Adrenal gland (tissue), 9 donors: ENCODE measurements at regions not wholly inside any gene's neighbourhood (a gene's known extent, or its start where the extent isn't known, plus 50 kb on each side); places are given as distances from the start of the nearest gene placed in this dataset.

ENCODE experiments used
- DNase-seq, 7 donors: peaks; one replicate each; pipeline ENCODE4 v3.0.0-alpha.2; 2019 to 2020
- H3K27ac ChIP-seq, 5 donors: fragments of 200-600 bp; sonication (generic) in 4 of 5; 1 replicate in 3 of 5; 2 replicates in 2 of 5; pipeline versions ENCODE4 v1.5.1 to v1.8.0; 2016 to 2020; ENCODE audit warnings: mild to moderate bottlenecking in 1 of 5
- H3K27me3 ChIP-seq: fragments of 200-600 bp; 2 replicates; pipeline ENCODE4 v1.8.0; 2021
- H3K36me3 ChIP-seq, 2 donors: fragments of 200-600 bp; replicated peaks in 1 of 2; 1 replicate in 1 of 2; 2 replicates in 1 of 2; pipeline versions ENCODE4 v1.5.1 to v1.8.0; 2018 to 2022
- H3K4me1 ChIP-seq, 2 donors: fragments of 200-600 bp; replicated peaks in 1 of 2; 1 replicate in 1 of 2; 2 replicates in 1 of 2; pipeline versions ENCODE4 v1.5.1 to v1.8.0; 2018 to 2021
- H3K4me3 ChIP-seq, 4 donors: fragments of 200-600 bp; sonication (generic) in 3 of 4; one replicate each; pipeline ENCODE4 v1.5.1; 2016 to 2018
- H3K9me3 ChIP-seq, 3 donors: fragments of 200-600 bp; sonication (generic) in 1 of 3; replicated peaks in 1 of 3; 1 replicate in 2 of 3; 2 replicates in 1 of 3; pipeline versions ENCODE4 v1.5.1 to v1.8.0; 2016 to 2021
- CTCF ChIP-seq, 6 experiments: fragments of 450-650 bp in 4 of 6; fragments of 200-600 bp in 2 of 6; sonication (generic) in 1 of 6; IDR thresholded peaks; 1 replicate in 5 of 6; 2 replicates in 1 of 6; pipeline versions ENCODE4 v1.5.1 to v1.8.0; 2016 to 2021; ENCODE audit warnings: antibody characterized with exemption in 6 of 6, mild to moderate bottlenecking in 2 of 6, moderate library complexity in 1 of 6
- POLR2A ChIP-seq, 2 donors: fragments of 450-650 bp; IDR thresholded peaks; one replicate each; pipeline ENCODE4 v1.6.1; 2017; ENCODE audit warnings: antibody characterized with exemption in 2 of 2, mild to moderate bottlenecking in 2 of 2, moderate library complexity in 1 of 2
- WGBS, 4 donors: extraction: QIAGEN DNeasy Blood & Tissue Kit in 2 of 4; methylation state at CpG; one replicate each; pipeline versions ENCODE4 v1.1.5 to v1.1.7; 2013 to 2017; 5-methylcytosine and 5-hydroxymethylcytosine counted together
- intact Hi-C, 2 donors: fragments of 100-400 bp; cut with DNase I; formaldehyde crosslinking; loops; one replicate each; pipeline versions ENCODE4 v1.14.1 to v1.15.0; 2022 to 2023
- donor health status: healthy with polysubstance abuse.
- donor health status: Bipolar disorder and iron deficiency.
- donor health status: DM: yes; HTN: yes; CAD: no.
- donor health status: DM: no; HTN: no; CAD: no.
- donor health status: DM: no; HTN: no; CAD: no.

GRCh38 chr17:77859035-77859810, 99.3 kb upstream of the TNRC6C start:
- Histone ChIP-seq H3K27me3 (no peaks in the 10 kb centered on the region), H3K27ac (no peak overlapping the region), H3K36me3 (no peaks in the 10 kb centered on the region), H3K4me3 (no peak overlapping the region), H3K4me1 (peaks cover 0 to 6% of the 10 kb centered on the region in 2 donors), H3K9me3 (no peaks in the 10 kb centered on the region)
- 70 to 79% (median 72%) methylated on average over 6 to 7 of the region's 7 CpGs for WGBS, 4 donors
- intact Hi-C loops = no loop called here
- TF ChIP-seq CTCF (IDR thresholded peaks at IDR 0.05) = no peak
- no peak for TF ChIP-seq POLR2A (IDR thresholded peaks at IDR 0.05)
- DNase-seq = no peak

GRCh38 chr17:77861133-77861695, 97.3 kb upstream of the TNRC6C start:
- H3K27me3 ChIP-seq = no peaks in the 10 kb centered on the region
- DNase-seq = no peak
- TF ChIP-seq CTCF (IDR thresholded peaks at IDR 0.05) (no peak), POLR2A (IDR thresholded peaks at IDR 0.05) (no peak)
- no peak overlapping the region for H3K27ac ChIP-seq
- H3K4me1 ChIP-seq = peaks cover 0 to 9% of the 10 kb centered on the region in 2 donors
- no peaks in the 10 kb centered on the region for H3K9me3 ChIP-seq
- intact Hi-C loops = no loop called here
- no peak overlapping the region for H3K4me3 ChIP-seq
- H3K36me3 ChIP-seq = no peaks in the 10 kb centered on the region
- 94 to 100% (median 98%) methylated on average over 1 of the region's 1 CpG for WGBS, 4 donors

GRCh38 chr17:77861981-77862645, 96.4 kb upstream of the TNRC6C start:
- peaks cover 0 to 9% of the 10 kb centered on the region in 2 donors for H3K4me1 ChIP-seq
- intact Hi-C loops = no loop called here
- H3K27ac ChIP-seq = no peak overlapping the region
- TF ChIP-seq POLR2A (IDR thresholded peaks at IDR 0.05) (no peak), CTCF (IDR thresholded peaks at IDR 0.05) (no peak)
- WGBS, 4 donors = 75 to 80% (median 78%) methylated on average over 12 to 13 of the region's 13 CpGs
- no peak for DNase-seq
- H3K9me3 ChIP-seq = no peaks in the 10 kb centered on the region
- H3K4me3 ChIP-seq = no peak overlapping the region
- H3K27me3 ChIP-seq = no peaks in the 10 kb centered on the region
- H3K36me3 ChIP-seq = no peaks in the 10 kb centered on the region
